Testis (tissue), 2 donors: ENCODE measurements at regions not wholly inside any gene's neighbourhood (a gene's known extent, or its start where the extent isn't known, plus 50 kb on each side); places are given as distances from the start of the nearest gene placed in this dataset.

Experiments
- CTCF ChIP-seq, 3 experiments: fragments of 450-650 bp in 2 of 3; fragments of 200-600 bp in 1 of 3; sonication (generic) in 1 of 3; IDR thresholded peaks; one replicate each; pipeline ENCODE4 v1.5.1; 2016 to 2019; ENCODE audit warnings: antibody characterized with exemption in 3 of 3, mild to moderate bottlenecking in 2 of 3, moderate library complexity in 1 of 3
- POLR2A ChIP-seq: fragments of 450-650 bp; IDR thresholded peaks from one replicate; pipeline ENCODE4 v1.6.1; 2017; ENCODE audit warnings: antibody characterized with exemption, mild to moderate bottlenecking, moderate library complexity

GRCh38 chr7:118877187-118877586 is 652.7 kb downstream of the ANKRD7 start:
- no peak for TF ChIP-seq CTCF (IDR thresholded peaks at IDR 0.05)
- TF ChIP-seq POLR2A = no peak
